DND-41 (cell line): ENCODE measurements at regions not wholly inside any gene's neighbourhood (a gene's known extent, or its start where the extent isn't known, plus 50 kb on each side); places are given as distances from the start of the nearest gene placed in this dataset.

Source experiments
- ATAC-seq: fragments of 200-7000 bp; cut with Tn5 transposase; 3 replicates; pipeline ENCODE4 v1.9.1; 2021; ENCODE audit warnings: low read depth; ENCODE audit not compliant: insufficient read depth
- DNase-seq: peaks from one replicate; pipeline ENCODE4 v3.0.0-alpha.2; 2020
- H2AFZ ChIP-seq: 2 replicates; pipeline ENCODE4 v1.6.0; 2012; ENCODE audit warnings: low read depth, low read length
- H3K27ac ChIP-seq: 2 replicates; pipeline ENCODE4 v1.5.1; 2012; ENCODE audit warnings: low read length, inconsistent platforms
- H3K27me3 ChIP-seq: fragments of 200-600 bp; sonication (generic); 2 replicates; pipeline ENCODE4 v1.6.0; 2012; ENCODE audit warnings: low read length, mild to moderate bottlenecking, inconsistent platforms; ENCODE audit not compliant: insufficient read depth, poor library complexity
- H3K36me3 ChIP-seq: 2 replicates; pipeline ENCODE4 v1.5.1; 2012; ENCODE audit warnings: low read length, inconsistent platforms; ENCODE audit not compliant: insufficient read depth
- H3K4me1 ChIP-seq: 2 replicates; pipeline ENCODE4 v1.5.1; 2012; ENCODE audit warnings: mild to moderate bottlenecking, low read length; ENCODE audit not compliant: insufficient read depth
- H3K4me2 ChIP-seq: 2 replicates; pipeline ENCODE4 v1.6.0; 2012; ENCODE audit warnings: mild to moderate bottlenecking, moderate library complexity, low read length, inconsistent platforms; ENCODE audit not compliant: insufficient read depth
- H3K4me3 ChIP-seq, 2 experiments: fragments of 200-600 bp in 1 of 2; shearing (Covaris generic) in 1 of 2; 2 replicates each; pipeline ENCODE4 v1.5.1; 2012 to 2016; ENCODE audit warnings: inconsistent platforms in 2 of 2, low read length in 2 of 2, mild to moderate bottlenecking in 2 of 2, low read depth in 1 of 2, moderate library complexity in 1 of 2
- H3K79me2 ChIP-seq: 2 replicates; pipeline ENCODE4 v1.6.0; 2012; ENCODE audit warnings: low read length, inconsistent platforms; ENCODE audit not compliant: insufficient read depth
- H3K9ac ChIP-seq: 2 replicates; pipeline ENCODE4 v1.6.0; 2012; ENCODE audit warnings: low read depth, mild to moderate bottlenecking, inconsistent platforms, low read length, moderate library complexity
- H3K9me3 ChIP-seq: 2 replicates; pipeline ENCODE4 v1.5.1; 2012; ENCODE audit warnings: low read length, moderate library complexity, mild to moderate bottlenecking, inconsistent platforms; ENCODE audit not compliant: insufficient read depth, severe bottlenecking
- H4K20me1 ChIP-seq: 2 replicates; pipeline ENCODE4 v1.6.0; 2012; ENCODE audit warnings: low read length; ENCODE audit not compliant: insufficient read depth
- EZH2 ChIP-seq: IDR thresholded peaks from 3 replicates; pipeline ENCODE4 v1.6.1; 2012; ENCODE audit warnings: borderline replicate concordance, low read depth, mild to moderate bottlenecking, moderate library complexity, low read length, inconsistent platforms; ENCODE audit not compliant: severe bottlenecking
- TF ChIP-seq, protein P1 (sequence below): IDR thresholded peaks from 2 replicates; pipeline ENCODE4 v1.5.1; 2012; ENCODE audit warnings: borderline replicate concordance, low read length, moderate library complexity, mild to moderate bottlenecking; ENCODE audit not compliant: poor library complexity, severe bottlenecking; ENCODE audit errors: extremely low read depth

DNA sequence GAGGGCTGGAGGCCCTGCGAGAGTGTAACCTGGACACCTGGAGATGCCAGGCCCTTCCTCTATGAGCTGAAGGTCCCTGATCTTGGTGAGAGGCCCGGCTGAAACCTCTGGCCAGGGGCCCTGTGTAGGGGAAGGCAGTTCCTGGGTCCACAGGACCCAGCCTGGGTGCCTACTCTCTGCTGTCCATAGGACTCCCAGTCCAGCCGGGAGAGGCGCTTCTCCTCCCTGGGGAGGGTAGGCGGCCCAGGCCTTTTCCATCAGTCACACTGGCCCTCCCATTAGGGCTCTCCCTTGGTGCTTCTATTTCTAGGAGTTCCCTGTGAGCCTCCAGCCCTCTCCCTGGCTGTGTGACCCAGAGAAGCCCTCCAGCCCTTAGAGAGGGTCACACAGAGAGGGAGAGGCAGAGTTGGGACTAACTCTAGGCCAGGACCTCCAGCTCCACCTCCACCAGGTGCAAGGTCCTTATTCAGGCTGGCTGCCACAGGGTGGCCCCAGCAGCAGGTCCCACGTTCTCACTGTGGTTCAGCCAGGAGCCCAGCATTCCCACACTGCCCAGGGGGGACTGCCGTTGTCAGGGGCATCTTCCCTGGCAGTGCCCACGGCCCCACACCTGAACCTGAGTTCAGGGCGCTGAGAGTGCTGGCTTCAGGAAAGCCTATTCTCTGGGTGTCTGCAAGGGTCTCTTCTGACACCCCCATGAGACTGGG is 146.8 kb downstream of the SMAD6 start:
- Histone ChIP-seq H2AFZ (no peak overlapping the region), H3K4me1 (peaks cover 11% of the 10 kb centered on the region), H3K79me2 (no peaks in the 10 kb centered on the region), H3K27ac (no peak overlapping the region), H3K4me3 (no peak overlapping the region), H4K20me1 (no peaks in the 10 kb centered on the region), H3K9ac (no peak overlapping the region), H3K36me3 (no peaks in the 10 kb centered on the region), H3K9me3 (no peaks in the 10 kb centered on the region), H3K27me3 (peaks cover 5% of the 10 kb centered on the region), H3K4me2 (no peak overlapping the region)
- ATAC-seq (no peak), DNase-seq (no peak)
- no peak for TF ChIP-seq EZH2
- TF ChIP-seq, protein P1, sequence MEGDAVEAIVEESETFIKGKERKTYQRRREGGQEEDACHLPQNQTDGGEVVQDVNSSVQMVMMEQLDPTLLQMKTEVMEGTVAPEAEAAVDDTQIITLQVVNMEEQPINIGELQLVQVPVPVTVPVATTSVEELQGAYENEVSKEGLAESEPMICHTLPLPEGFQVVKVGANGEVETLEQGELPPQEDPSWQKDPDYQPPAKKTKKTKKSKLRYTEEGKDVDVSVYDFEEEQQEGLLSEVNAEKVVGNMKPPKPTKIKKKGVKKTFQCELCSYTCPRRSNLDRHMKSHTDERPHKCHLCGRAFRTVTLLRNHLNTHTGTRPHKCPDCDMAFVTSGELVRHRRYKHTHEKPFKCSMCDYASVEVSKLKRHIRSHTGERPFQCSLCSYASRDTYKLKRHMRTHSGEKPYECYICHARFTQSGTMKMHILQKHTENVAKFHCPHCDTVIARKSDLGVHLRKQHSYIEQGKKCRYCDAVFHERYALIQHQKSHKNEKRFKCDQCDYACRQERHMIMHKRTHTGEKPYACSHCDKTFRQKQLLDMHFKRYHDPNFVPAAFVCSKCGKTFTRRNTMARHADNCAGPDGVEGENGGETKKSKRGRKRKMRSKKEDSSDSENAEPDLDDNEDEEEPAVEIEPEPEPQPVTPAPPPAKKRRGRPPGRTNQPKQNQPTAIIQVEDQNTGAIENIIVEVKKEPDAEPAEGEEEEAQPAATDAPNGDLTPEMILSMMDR, result no peak

DNA sequence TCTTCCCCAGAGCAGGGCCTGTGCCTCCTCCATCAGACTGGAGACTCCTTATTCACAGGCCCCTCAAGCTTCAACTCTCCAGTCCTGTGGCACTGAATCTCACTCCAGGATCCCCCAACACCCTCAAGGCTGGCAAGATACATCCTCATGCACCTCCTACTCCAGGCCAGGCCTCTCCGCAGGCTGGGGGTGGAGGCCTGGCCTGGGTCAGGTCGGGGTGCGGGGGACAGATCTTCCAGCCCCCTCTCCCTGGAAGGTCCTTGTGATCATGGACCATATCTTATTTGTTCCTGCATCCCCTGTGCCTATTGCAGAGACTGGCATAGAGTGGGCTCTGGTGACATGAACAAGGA is 147.3 kb downstream of the SMAD6 start:
- TF ChIP-seq, protein P1, result no peak
- no peak for TF ChIP-seq EZH2
- no peak overlapping the region for H3K4me2 ChIP-seq
- DNase-seq, result no peak

DNA sequence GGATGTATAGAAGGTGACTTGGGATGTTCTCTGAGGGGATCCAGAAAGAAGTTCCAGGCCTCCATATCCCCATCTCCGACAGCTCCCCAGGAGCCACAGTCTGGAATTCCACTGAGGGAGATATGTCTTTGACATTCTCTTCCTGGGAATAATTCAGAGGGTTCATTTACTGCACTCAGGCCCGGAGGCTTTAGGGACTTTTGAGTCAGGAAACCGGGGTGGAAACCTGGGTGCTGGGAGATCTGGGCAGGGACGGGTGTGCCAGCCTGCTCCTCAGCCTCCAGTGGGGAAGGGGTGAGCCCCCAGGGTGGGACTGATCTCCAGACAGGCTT is 147.7 kb downstream of the SMAD6 start:
- Histone ChIP-seq H3K4me1 (peaks cover 11% of the 10 kb centered on the region), H3K4me2 (no peak overlapping the region), H3K27ac (no peak overlapping the region), H2AFZ (no peak overlapping the region), H3K36me3 (no peaks in the 10 kb centered on the region), H3K9me3 (no peaks in the 10 kb centered on the region), H4K20me1 (no peaks in the 10 kb centered on the region), H3K9ac (no peak overlapping the region), H3K27me3 (no peaks in the 10 kb centered on the region), H3K4me3 (no peak overlapping the region), H3K79me2 (no peaks in the 10 kb centered on the region)
- DNase-seq (no peak), ATAC-seq (no peak)
- no peak for TF ChIP-seq EZH2
- TF ChIP-seq, protein P1, result no peak

More for the DNA sequence above, 147.3 kb downstream of the SMAD6 start:
- ATAC-seq, result no peak
- Histone ChIP-seq H3K4me3 (no peak overlapping the region), H2AFZ (no peak overlapping the region), H4K20me1 (no peaks in the 10 kb centered on the region), H3K36me3 (no peaks in the 10 kb centered on the region), H3K4me1 (peaks cover 11% of the 10 kb centered on the region), H3K9me3 (no peaks in the 10 kb centered on the region), H3K79me2 (no peaks in the 10 kb centered on the region), H3K9ac (no peak overlapping the region), H3K27me3 (no peaks in the 10 kb centered on the region), H3K27ac (no peak overlapping the region)
